A549 (cell line): ENCODE measurements at regions not wholly inside any gene's neighbourhood (a gene's known extent, or its start where the extent isn't known, plus 50 kb on each side); places are given as distances from the start of the nearest gene placed in this dataset.

Experiments used
- ATAC-seq, 2 experiments: fragments of 200-7000 bp in 1 of 2; fragments of >200 bp in 1 of 2; cut with Nextera tagmentation in 1 of 2; cut with Tn5 transposase in 1 of 2; 3 replicates each; pipeline versions ENCODE4 v1.8.0 to v1.9.1; 2018 to 2020; ENCODE audit warnings: mild to moderate bottlenecking in 1 of 2, moderate library complexity in 1 of 2
- CTCF ChIA-PET: fragments of 300-600 bp; sonication (Branson Sonifier 250); formaldehyde crosslinking; extraction: SDS; loops from one replicate; lab custom pipeline; 2021; ENCODE audit warnings: antibody characterized with exemption, inconsistent platforms; lab: Yijun Ruan, JAX
- POLR2A ChIA-PET: fragments of 350-600 bp; formaldehyde crosslinking; extraction: SDS; loops from one replicate; lab custom pipeline; 2021; ENCODE audit warnings: antibody characterized with exemption, inconsistent platforms; lab: Yijun Ruan, JAX
- DNase-seq, 2 experiments: peaks; one replicate each; pipeline versions ENCODE4 v3.0.0 to v3.0.0-alpha.2; 2011 to 2016; ENCODE audit warnings: low read depth in 1 of 2, low spot score in 1 of 2
- FAIRE-seq: peaks from 2 replicates; lab custom pipeline; 2011; peaks lifted over from hg19 to GRCh38; lab: Jason Lieb, UNC
- H3K27ac ChIP-seq, 2 experiments: fragments of >200 bp; sonication (Bioruptor Twin); formaldehyde crosslinking; 3 replicates each; pipeline ENCODE4 v1.5.1; 2016 to 2017
- H3K4me1 ChIP-seq: fragments of >200 bp; sonication (Bioruptor Twin); formaldehyde crosslinking; 3 replicates; pipeline ENCODE4 v1.6.1; 2016
- H3K4me2 ChIP-seq: fragments of >200 bp; sonication (Bioruptor Twin); formaldehyde crosslinking; 3 replicates; pipeline ENCODE4 v1.6.1; 2016
- H3K4me3 ChIP-seq: fragments of >200 bp; sonication (Bioruptor Twin); formaldehyde crosslinking; 3 replicates; pipeline ENCODE4 v1.5.1; 2016
- H3K9me3 ChIP-seq: fragments of >200 bp; sonication (Bioruptor Twin); formaldehyde crosslinking; 3 replicates; pipeline ENCODE4 v1.6.1; 2016
- CEBPB ChIP-seq, 2 experiments: fragments of >200 bp in 1 of 2; sonication (Bioruptor Twin) in 1 of 2; formaldehyde crosslinking in 1 of 2; IDR thresholded peaks; 2 replicates each; pipeline ENCODE4 v1.6.1; 2012 to 2016
- EHMT2 ChIP-seq: fragments of 200-600 bp; sonication (generic); IDR thresholded peaks from 2 replicates; pipeline ENCODE4 v1.6.1; 2016; ENCODE audit warnings: antibody characterized with exemption, low read depth, mild to moderate bottlenecking, moderate library complexity
- EP300 ChIP-seq, 2 experiments: fragments of >200 bp; sonication (Bioruptor Twin); formaldehyde crosslinking; IDR thresholded peaks; 2 replicates in 1 of 2; 3 replicates in 1 of 2; pipeline ENCODE4 v1.6.1; 2016 to 2017
- ESRRA ChIP-seq: fragments of 150-350 bp; IDR thresholded peaks from 2 replicates; pipeline ENCODE4 v1.6.1; 2014; ENCODE audit warnings: mild to moderate bottlenecking, low read length, borderline replicate concordance
- FOXS1 ChIP-seq: fragments of 250-450 bp; sonication (Bioruptor Pico); IDR thresholded peaks from 2 replicates; pipeline ENCODE4 v1.5.0; 2020; ENCODE audit warnings: mild to moderate bottlenecking, moderate library complexity
- GATA3 ChIP-seq: IDR thresholded peaks from 2 replicates; pipeline ENCODE4 v1.6.1; 2012; ENCODE audit warnings: borderline replicate concordance
- HDAC2 ChIP-seq: fragments of 200-600 bp; sonication (generic); IDR thresholded peaks from 2 replicates; pipeline ENCODE4 v1.6.1; 2016
- HMGXB4 ChIP-seq: fragments of 250-450 bp; sonication (Bioruptor Pico); IDR thresholded peaks from 2 replicates; pipeline ENCODE4 v1.5.0; 2021; ENCODE audit warnings: mild to moderate bottlenecking, moderate library complexity, borderline replicate concordance
- HOXB13 ChIP-seq: fragments of 250-450 bp; sonication (Bioruptor Pico); IDR thresholded peaks from 2 replicates; pipeline ENCODE4 v1.5.0; 2020; ENCODE audit warnings: low read depth, mild to moderate bottlenecking, moderate library complexity
- HOXB5 ChIP-seq: fragments of 250-450 bp; sonication (Bioruptor Pico); IDR thresholded peaks from 2 replicates; pipeline ENCODE4 v1.5.0; 2020; ENCODE audit warnings: mild to moderate bottlenecking, moderate library complexity
- JUNB ChIP-seq: fragments of >200 bp; sonication (Bioruptor Twin); formaldehyde crosslinking; IDR thresholded peaks from 2 replicates; pipeline ENCODE4 v1.6.1; 2016
- MAX ChIP-seq: IDR thresholded peaks from 2 replicates; pipeline ENCODE4 v1.6.1; 2012
- MYC ChIP-seq: IDR thresholded peaks from 2 replicates; pipeline ENCODE4 v1.6.1; 2012; ENCODE audit warnings: mild to moderate bottlenecking, inconsistent platforms, low read length, improper control_type of control experiment, borderline replicate concordance
- POLR2A ChIP-seq: IDR thresholded peaks from 2 replicates; pipeline ENCODE4 v1.6.1; 2012; ENCODE audit warnings: mild to moderate bottlenecking, low read length
- POLR2AphosphoS2 ChIP-seq: conservative IDR thresholded peaks from 2 replicates; pipeline ENCODE4 v1.6.1; 2012; ENCODE audit warnings: low read length, improper control_type of control experiment, inconsistent platforms
- RAD21 ChIP-seq, 2 experiments: fragments of >200 bp in 1 of 2; sonication (Bioruptor Twin) in 1 of 2; formaldehyde crosslinking in 1 of 2; IDR thresholded peaks in 1 of 2; conservative IDR thresholded peaks in 1 of 2; 2 replicates in 1 of 2; 3 replicates in 1 of 2; pipeline ENCODE4 v1.6.1; 2012 to 2018; ENCODE audit warnings: inconsistent platforms in 1 of 2
- RARB ChIP-seq: fragments of 250-450 bp; sonication (Bioruptor Pico); IDR thresholded peaks from 2 replicates; pipeline ENCODE4 v1.8.0; 2021; ENCODE audit warnings: mild to moderate bottlenecking, moderate library complexity
- RCOR1 ChIP-seq: fragments of 150-350 bp; IDR thresholded peaks from 2 replicates; pipeline ENCODE4 v1.6.1; 2014; ENCODE audit warnings: antibody characterized with exemption, low read length, low read depth
- SMC3 ChIP-seq: fragments of >200 bp; sonication (Bioruptor Twin); formaldehyde crosslinking; IDR thresholded peaks from 3 replicates; pipeline ENCODE4 v1.6.1; 2018; ENCODE audit warnings: inconsistent platforms
- TFCP2L1 ChIP-seq: fragments of 250-450 bp; sonication (Bioruptor Pico); IDR thresholded peaks from 2 replicates; pipeline ENCODE4 v1.5.0; 2021; ENCODE audit warnings: mild to moderate bottlenecking
- TP53 ChIP-seq: fragments of 250-450 bp; sonication (Bioruptor Pico); IDR thresholded peaks from 2 replicates; pipeline ENCODE4 v1.5.0; 2021; ENCODE audit warnings: mild to moderate bottlenecking, moderate library complexity
- ZC3H11A ChIP-seq: fragments of 450-650 bp; IDR thresholded peaks from 2 replicates; pipeline ENCODE4 v1.6.1; 2014; ENCODE audit warnings: antibody characterized with exemption, mild to moderate bottlenecking
- ZFP36 ChIP-seq: fragments of 450-650 bp; IDR thresholded peaks from 2 replicates; pipeline ENCODE4 v1.6.1; 2014; ENCODE audit warnings: borderline replicate concordance; ENCODE audit not compliant: partially characterized antibody
- WGBS: methylation state at CpG from one replicate; pipeline ENCODE4 v1.1.6; 2017; ENCODE audit errors: missing lambda C conversion rate; 5-methylcytosine and 5-hydroxymethylcytosine counted together
- TF ChIP-seq, protein P1 (sequence below): fragments of 200-600 bp; sonication (generic); IDR thresholded peaks from 2 replicates; pipeline ENCODE4 v1.6.1; 2016; ENCODE audit warnings: antibody characterized with exemption, mild to moderate bottlenecking, moderate library complexity
- TF ChIP-seq, protein P2 (sequence below): fragments of 450-650 bp; IDR thresholded peaks from 2 replicates; pipeline ENCODE4 v1.6.1; 2014; ENCODE audit warnings: antibody characterized with exemption

DNA sequence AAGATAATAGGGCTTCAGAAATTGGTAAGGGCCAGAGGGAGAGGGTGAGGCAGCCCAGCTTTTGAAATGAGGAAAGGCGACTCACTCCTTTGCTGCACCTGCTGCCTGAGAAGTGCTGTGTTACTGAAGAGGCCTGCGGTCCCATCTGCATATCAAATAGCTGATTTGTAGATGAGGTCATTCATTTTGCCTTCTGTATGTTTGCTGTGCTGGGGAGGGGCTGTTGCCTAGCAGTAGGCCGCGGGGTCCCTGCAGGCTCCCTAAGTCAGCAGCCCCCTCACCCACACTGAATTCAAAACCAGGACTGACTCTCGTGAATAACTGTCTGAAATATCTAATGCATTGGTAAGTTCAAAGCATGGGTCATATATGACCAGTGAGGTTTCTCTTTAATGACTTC lies 377.2 kb downstream of the SOX11 start:
- Histone ChIP-seq H3K4me3 (no peak overlapping the region), H3K9me3 (no peaks in the 10 kb centered on the region), H3K27ac (no peak overlapping the region), H3K4me2 (no peak overlapping the region), H3K4me1 (no peaks in the 10 kb centered on the region)
- CTCF ChIA-PET: no interaction called here
- POLR2A ChIA-PET: no interaction called here
- ATAC-seq (no peak), DNase-seq (no peak), FAIRE-seq (no peak)
- TF ChIP-seq POLR2A (no peak), MYC (no peak), TP53 (CRISPR knock-in tag) (no peak), MAX (no peak), SMC3 (no peak), RAD21 (conservative IDR thresholded peaks at IDR 0.05 in 1 of 2, IDR thresholded peaks at IDR 0.05 in 1 of 2) (no peak), EHMT2 (no peak), ZC3H11A (no peak), RARB (CRISPR knock-in tag) (no peak), HDAC2 (no peak), HMGXB4 (CRISPR knock-in tag) (no peak), HOXB13 (no peak)
- TF ChIP-seq, protein P1, sequence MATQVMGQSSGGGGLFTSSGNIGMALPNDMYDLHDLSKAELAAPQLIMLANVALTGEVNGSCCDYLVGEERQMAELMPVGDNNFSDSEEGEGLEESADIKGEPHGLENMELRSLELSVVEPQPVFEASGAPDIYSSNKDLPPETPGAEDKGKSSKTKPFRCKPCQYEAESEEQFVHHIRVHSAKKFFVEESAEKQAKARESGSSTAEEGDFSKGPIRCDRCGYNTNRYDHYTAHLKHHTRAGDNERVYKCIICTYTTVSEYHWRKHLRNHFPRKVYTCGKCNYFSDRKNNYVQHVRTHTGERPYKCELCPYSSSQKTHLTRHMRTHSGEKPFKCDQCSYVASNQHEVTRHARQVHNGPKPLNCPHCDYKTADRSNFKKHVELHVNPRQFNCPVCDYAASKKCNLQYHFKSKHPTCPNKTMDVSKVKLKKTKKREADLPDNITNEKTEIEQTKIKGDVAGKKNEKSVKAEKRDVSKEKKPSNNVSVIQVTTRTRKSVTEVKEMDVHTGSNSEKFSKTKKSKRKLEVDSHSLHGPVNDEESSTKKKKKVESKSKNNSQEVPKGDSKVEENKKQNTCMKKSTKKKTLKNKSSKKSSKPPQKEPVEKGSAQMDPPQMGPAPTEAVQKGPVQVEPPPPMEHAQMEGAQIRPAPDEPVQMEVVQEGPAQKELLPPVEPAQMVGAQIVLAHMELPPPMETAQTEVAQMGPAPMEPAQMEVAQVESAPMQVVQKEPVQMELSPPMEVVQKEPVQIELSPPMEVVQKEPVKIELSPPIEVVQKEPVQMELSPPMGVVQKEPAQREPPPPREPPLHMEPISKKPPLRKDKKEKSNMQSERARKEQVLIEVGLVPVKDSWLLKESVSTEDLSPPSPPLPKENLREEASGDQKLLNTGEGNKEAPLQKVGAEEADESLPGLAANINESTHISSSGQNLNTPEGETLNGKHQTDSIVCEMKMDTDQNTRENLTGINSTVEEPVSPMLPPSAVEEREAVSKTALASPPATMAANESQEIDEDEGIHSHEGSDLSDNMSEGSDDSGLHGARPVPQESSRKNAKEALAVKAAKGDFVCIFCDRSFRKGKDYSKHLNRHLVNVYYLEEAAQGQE: no peak
- 15% methylated on average over 5 of the region's 5 CpGs for WGBS

- Histone ChIP-seq H3K27ac (no peak overlapping the region), H3K9me3 (no peaks in the 10 kb centered on the region), H3K4me2 (no peak overlapping the region), H3K4me3 (no peak overlapping the region), H3K4me1 (no peaks in the 10 kb centered on the region)
- POLR2A ChIA-PET: no interaction called here
- FAIRE-seq: no peak
- ATAC-seq: no peak
- 11% methylated on average over 4 of the region's 4 CpGs for WGBS
- TF ChIP-seq ESRRA (no peak), GATA3 (no peak), JUNB (no peak), MYC (no peak), RAD21 (conservative IDR thresholded peaks at IDR 0.05 in 1 of 2, IDR thresholded peaks at IDR 0.05 in 1 of 2) (no peak), POLR2AphosphoS2 (no peak), ZC3H11A (no peak), RCOR1 (no peak), FOXS1 (CRISPR knock-in tag) (no peak)
- DNase-seq: no peak
- CTCF ChIA-PET: no interaction called here
Observed at GRCh38 chr2:6071519-6071918, 379.3 kb downstream of the SOX11 start.

DNA sequence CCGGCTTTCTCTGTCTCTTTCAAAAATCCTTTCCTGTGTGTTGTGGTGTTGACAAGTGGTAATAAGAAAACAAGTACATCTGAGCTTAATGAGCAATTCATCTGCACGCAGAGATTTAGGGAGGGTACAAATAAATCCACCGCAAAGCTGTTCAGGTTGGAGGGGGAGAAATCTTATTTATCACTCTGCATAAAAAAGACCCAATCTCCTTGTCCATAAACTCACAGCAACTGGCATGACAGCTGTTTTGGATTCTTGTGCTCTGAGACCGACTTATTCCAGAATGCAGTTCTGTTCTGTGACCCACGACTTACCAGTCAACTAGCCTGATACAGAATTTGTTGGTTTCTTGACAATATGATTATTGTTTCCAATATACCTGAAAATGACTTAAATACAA lies 380.1 kb downstream of the SOX11 start:
- ChIA-PET CTCF (no interaction called here), POLR2A (no interaction called here)
- FAIRE-seq (no peak), DNase-seq (no peak), ATAC-seq (no peak)
- Histone ChIP-seq H3K4me3 (no peak overlapping the region), H3K4me2 (no peak overlapping the region), H3K27ac (no peak overlapping the region), H3K4me1 (no peaks in the 10 kb centered on the region), H3K9me3 (no peaks in the 10 kb centered on the region)
- 34% methylated on average over 5 of the region's 5 CpGs for WGBS
- TF ChIP-seq MYC: no peak
- no peak for TF ChIP-seq EP300 (IDR thresholded peaks at IDR 0.05)
- no peak for TF ChIP-seq HOXB5 (CRISPR knock-in tag)
- TF ChIP-seq TP53 (CRISPR knock-in tag): no peak
- no peak for TF ChIP-seq ZFP36
- no peak for TF ChIP-seq GATA3
- TF ChIP-seq, protein P2, sequence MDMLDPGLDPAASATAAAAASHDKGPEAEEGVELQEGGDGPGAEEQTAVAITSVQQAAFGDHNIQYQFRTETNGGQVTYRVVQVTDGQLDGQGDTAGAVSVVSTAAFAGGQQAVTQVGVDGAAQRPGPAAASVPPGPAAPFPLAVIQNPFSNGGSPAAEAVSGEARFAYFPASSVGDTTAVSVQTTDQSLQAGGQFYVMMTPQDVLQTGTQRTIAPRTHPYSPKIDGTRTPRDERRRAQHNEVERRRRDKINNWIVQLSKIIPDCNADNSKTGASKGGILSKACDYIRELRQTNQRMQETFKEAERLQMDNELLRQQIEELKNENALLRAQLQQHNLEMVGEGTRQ: no peak
- TF ChIP-seq CEBPB (IDR thresholded peaks at IDR 0.05): no peak
- TF ChIP-seq FOXS1 (CRISPR knock-in tag): no peak
- no peak for TF ChIP-seq TFCP2L1 (CRISPR knock-in tag)
- no peak for TF ChIP-seq RAD21 (conservative IDR thresholded peaks at IDR 0.05 in 1 of 2, IDR thresholded peaks at IDR 0.05 in 1 of 2)
